ENCODE measurements at regions not wholly inside any gene's neighbourhood (a gene's known extent, or its start where the extent isn't known, plus 50 kb on each side); places are given as distances from the start of the nearest gene placed in this dataset.

- TF ChIP-seq CTCF (IDR thresholded peaks at IDR 0.05) (no peak), EZH2 (IDR thresholded peaks at IDR 0.05; ENCODE audit: borderline replicate concordance, insufficient read depth, low read depth, low read length, poor library complexity, severe bottlenecking) (no peak)
These were observed 62.7 kb downstream of the C16orf82 start for GRCh38 chr16:27129401-27129800.

All from B cell (primary cell).